Parathyroid adenoma (tissue), 2 donors: ENCODE measurements at regions not wholly inside any gene's neighbourhood (a gene's known extent, or its start where the extent isn't known, plus 50 kb on each side); places are given as distances from the start of the nearest gene placed in this dataset.

Experiments used
- H2AFZ ChIP-seq: fragments of 300-600 bp; sonication (generic); one replicate; pipeline ENCODE4 v1.7.0; 2017; ENCODE audit warnings: antibody characterized with exemption, mild to moderate bottlenecking
- H3K27ac ChIP-seq: fragments of 300-600 bp; sonication (generic); one replicate; pipeline ENCODE4 v1.7.0; 2017
- H3K27me3 ChIP-seq: fragments of 300-600 bp; sonication (generic); one replicate; pipeline ENCODE4 v1.7.0; 2017; ENCODE audit warnings: low read length; ENCODE audit not compliant: control insufficient read depth, insufficient read depth
- H3K36me3 ChIP-seq: fragments of 300-600 bp; sonication (generic); one replicate; pipeline ENCODE4 v1.7.0; 2017; ENCODE audit warnings: low read length; ENCODE audit not compliant: control insufficient read depth, insufficient read depth
- H3K4me1 ChIP-seq: fragments of 300-600 bp; sonication (generic); one replicate; pipeline ENCODE4 v1.7.0; 2017; ENCODE audit warnings: control low read depth
- H3K4me2 ChIP-seq: fragments of 300-600 bp; sonication (generic); one replicate; pipeline ENCODE4 v1.7.0; 2017; ENCODE audit warnings: low read length
- H3K4me3 ChIP-seq: fragments of 300-600 bp; sonication (generic); one replicate; pipeline ENCODE4 v1.7.0; 2017; ENCODE audit warnings: low read depth, low read length
- H3K79me2 ChIP-seq: fragments of 300-600 bp; sonication (generic); one replicate; pipeline ENCODE4 v1.7.0; 2017; ENCODE audit warnings: control low read depth
- H3K9ac ChIP-seq: fragments of 300-600 bp; sonication (generic); one replicate; pipeline ENCODE4 v1.7.0; 2017; ENCODE audit warnings: mild to moderate bottlenecking
- H3K9me3 ChIP-seq: fragments of 300-600 bp; sonication (generic); one replicate; pipeline ENCODE4 v1.7.0; 2017; ENCODE audit warnings: low read length; ENCODE audit not compliant: control insufficient read depth
- TF ChIP-seq, protein P1 (sequence below): fragments of 300-600 bp; sonication (generic); IDR thresholded peaks from one replicate; pipeline ENCODE4 v1.7.0; 2017; ENCODE audit warnings: antibody characterized with exemption, mild to moderate bottlenecking
- donor health status: primary hyperparathyroidism.

DNA sequence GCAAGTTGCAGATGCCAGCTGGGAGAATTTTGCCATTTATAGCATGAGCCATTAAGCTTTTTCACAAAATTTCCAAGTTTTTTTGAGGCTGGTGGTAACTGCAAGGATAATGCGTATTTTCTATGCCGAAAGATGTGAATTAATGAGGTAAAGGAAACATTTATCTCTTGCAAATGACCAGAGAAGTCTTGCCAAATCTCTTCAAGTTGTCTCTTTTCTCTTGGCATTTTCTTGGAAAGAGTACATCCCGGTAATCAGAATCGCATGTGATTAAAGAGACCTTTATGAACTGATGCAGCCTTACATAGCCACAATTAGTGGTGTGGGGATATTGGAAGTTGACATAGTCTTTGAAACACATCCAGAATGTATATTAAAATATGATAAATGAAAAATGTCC is 136.5 kb upstream of the MMADHC start:
- Histone ChIP-seq H3K4me2 (no peak overlapping the region), H3K4me3 (no peak overlapping the region), H3K36me3 (no peaks in the 10 kb centered on the region), H3K27ac (no peak overlapping the region), H3K9ac (no peak overlapping the region), H2AFZ (no peak overlapping the region), H3K4me1 (no peaks in the 10 kb centered on the region), H3K9me3 (no peaks in the 10 kb centered on the region), H3K79me2 (no peaks in the 10 kb centered on the region), H3K27me3 (no peaks in the 10 kb centered on the region)
- TF ChIP-seq, protein P1, sequence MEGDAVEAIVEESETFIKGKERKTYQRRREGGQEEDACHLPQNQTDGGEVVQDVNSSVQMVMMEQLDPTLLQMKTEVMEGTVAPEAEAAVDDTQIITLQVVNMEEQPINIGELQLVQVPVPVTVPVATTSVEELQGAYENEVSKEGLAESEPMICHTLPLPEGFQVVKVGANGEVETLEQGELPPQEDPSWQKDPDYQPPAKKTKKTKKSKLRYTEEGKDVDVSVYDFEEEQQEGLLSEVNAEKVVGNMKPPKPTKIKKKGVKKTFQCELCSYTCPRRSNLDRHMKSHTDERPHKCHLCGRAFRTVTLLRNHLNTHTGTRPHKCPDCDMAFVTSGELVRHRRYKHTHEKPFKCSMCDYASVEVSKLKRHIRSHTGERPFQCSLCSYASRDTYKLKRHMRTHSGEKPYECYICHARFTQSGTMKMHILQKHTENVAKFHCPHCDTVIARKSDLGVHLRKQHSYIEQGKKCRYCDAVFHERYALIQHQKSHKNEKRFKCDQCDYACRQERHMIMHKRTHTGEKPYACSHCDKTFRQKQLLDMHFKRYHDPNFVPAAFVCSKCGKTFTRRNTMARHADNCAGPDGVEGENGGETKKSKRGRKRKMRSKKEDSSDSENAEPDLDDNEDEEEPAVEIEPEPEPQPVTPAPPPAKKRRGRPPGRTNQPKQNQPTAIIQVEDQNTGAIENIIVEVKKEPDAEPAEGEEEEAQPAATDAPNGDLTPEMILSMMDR, result no peak

DNA sequence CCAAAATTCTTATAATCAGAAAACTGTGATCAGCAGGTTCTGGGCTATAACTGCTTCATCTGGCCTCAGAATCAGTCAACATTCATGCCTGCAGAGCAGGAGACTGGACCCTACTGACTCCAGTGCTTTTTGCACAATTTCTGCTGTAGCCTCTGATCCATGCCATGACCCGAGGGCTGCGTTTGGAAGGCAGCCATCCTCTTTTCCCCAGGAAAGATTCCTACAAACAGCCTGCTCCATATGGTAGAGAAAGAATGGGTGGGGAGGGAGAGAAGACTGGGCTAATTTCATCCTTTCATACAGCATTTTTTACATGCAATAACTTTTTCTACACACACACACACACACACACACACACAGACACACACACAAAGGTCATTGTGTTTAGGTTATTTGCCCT is 133.0 kb upstream of the MMADHC start:
- Histone ChIP-seq H2AFZ (no peak overlapping the region), H3K79me2 (no peaks in the 10 kb centered on the region)
- TF ChIP-seq, protein P1, result no peak

DNA sequence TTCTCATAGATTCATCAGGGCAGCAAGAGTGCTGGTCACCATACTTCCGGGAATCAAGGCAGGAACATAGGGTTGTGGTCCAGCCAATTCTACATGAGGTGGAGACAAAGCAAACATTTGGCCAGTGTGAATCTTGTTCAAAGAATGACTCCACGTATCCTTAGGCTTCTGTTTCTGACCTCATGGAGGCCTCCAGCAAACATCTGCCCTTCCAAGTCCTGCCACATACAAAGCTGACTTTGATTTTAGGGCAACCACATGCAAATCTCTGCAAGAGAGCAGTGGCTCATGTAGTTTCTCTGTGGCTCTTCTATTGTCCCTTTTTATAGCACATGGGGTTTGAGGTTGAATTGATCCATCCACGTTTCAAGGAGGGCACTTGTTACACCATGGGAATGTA is 132.1 kb upstream of the MMADHC start:
- Histone ChIP-seq H3K9ac (no peak overlapping the region), H3K4me3 (no peak overlapping the region), H3K27me3 (no peaks in the 10 kb centered on the region), H3K9me3 (no peaks in the 10 kb centered on the region), H3K79me2 (no peaks in the 10 kb centered on the region), H2AFZ (no peak overlapping the region), H3K4me1 (no peaks in the 10 kb centered on the region), H3K27ac (no peak overlapping the region), H3K36me3 (no peaks in the 10 kb centered on the region), H3K4me2 (no peak overlapping the region)
- TF ChIP-seq, protein P1, result no peak

More for the DNA sequence above, 133.0 kb upstream of the MMADHC start:
- Histone ChIP-seq H3K36me3 (no peaks in the 10 kb centered on the region), H3K9ac (no peak overlapping the region), H3K4me2 (no peak overlapping the region), H3K4me3 (no peak overlapping the region), H3K27ac (no peak overlapping the region), H3K27me3 (no peaks in the 10 kb centered on the region), H3K9me3 (no peaks in the 10 kb centered on the region), H3K4me1 (no peaks in the 10 kb centered on the region)

DNA sequence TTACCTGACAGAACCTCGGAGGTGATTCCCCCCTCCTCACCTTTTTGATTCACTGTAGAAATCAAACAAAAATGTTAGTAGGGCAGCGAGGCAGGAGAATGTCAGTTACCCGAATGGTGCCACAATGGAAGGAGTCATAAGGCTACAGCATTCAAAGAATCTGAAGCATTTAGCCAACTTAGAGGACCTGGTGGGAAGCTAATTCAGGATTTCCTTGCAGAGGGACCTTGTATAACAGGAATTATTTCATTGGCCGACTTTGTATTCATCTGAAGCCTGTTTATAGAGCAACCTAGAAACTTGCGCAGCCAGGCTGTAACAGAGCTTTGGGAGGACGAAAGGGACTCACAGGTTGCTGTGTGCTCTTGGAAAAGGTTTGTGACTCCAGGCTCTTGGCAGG is 129.1 kb upstream of the MMADHC start:
- Histone ChIP-seq H2AFZ (no peak overlapping the region), H3K36me3 (no peaks in the 10 kb centered on the region), H3K4me2 (no peak overlapping the region), H3K27me3 (no peaks in the 10 kb centered on the region), H3K4me3 (no peak overlapping the region), H3K9me3 (no peaks in the 10 kb centered on the region), H3K4me1 (no peaks in the 10 kb centered on the region), H3K27ac (no peak overlapping the region), H3K9ac (no peak overlapping the region), H3K79me2 (no peaks in the 10 kb centered on the region)
- TF ChIP-seq, protein P1, result no peak

DNA sequence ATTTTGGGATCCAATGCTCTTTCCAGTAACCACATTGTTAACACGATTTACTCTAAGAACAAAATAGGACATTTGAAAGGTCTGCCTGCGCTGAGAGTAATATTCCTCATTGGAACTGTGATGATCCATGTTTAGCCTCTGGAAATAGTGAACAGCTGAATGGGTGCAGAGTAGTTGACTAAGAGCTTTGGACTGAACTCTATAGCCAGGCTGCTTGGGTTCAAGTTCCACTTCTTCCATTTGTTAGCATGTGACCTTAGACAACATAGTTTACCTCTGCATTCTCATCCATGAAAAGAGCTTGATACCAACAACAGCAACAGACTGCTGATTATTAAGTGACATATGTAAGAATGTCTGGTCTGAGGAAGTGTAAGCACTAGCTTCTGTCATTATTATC is 128.3 kb upstream of the MMADHC start:
- Histone ChIP-seq H3K4me2 (no peak overlapping the region), H3K4me1 (no peaks in the 10 kb centered on the region)
- TF ChIP-seq, protein P1, result no peak

More for the DNA sequence above, 128.3 kb upstream of the MMADHC start:
- H3K27ac ChIP-seq, result no peak overlapping the region
- H3K9me3 ChIP-seq, result no peaks in the 10 kb centered on the region
- no peaks in the 10 kb centered on the region for H3K79me2 ChIP-seq
- H3K4me3 ChIP-seq, result no peak overlapping the region
- no peaks in the 10 kb centered on the region for H3K36me3 ChIP-seq
- no peak overlapping the region for H2AFZ ChIP-seq
- no peak overlapping the region for H3K9ac ChIP-seq
- no peaks in the 10 kb centered on the region for H3K27me3 ChIP-seq
